ENCODE measurements at regions not wholly inside any gene's neighbourhood (a gene's known extent, or its start where the extent isn't known, plus 50 kb on each side); places are given as distances from the start of the nearest gene placed in this dataset.
"Not testable (repeated sequence)": the region's sequence is repeated elsewhere in the genome, so short reads cannot be mapped to it uniquely, and the experiment has no call there.

GRCh38 chr2:15758848-15759247 is 167.2 kb downstream of the DDX1 start:
- Histone ChIP-seq H3K27ac (no peak overlapping the region), H3K4me3 (no peak overlapping the region)
- no peak for TF ChIP-seq CTCF (IDR thresholded peaks at IDR 0.05)
- peak; percentile 17 for DNase-seq (ENCODE audit: low spot score)

- no peak for TF ChIP-seq CTCF (IDR thresholded peaks at IDR 0.05)
- Histone ChIP-seq H3K27ac (no peak overlapping the region), H3K4me3 (no peak overlapping the region)
- DNase-seq (ENCODE audit: low spot score) = no peak
Observed at GRCh38 chr2:15759385-15759784, 167.7 kb downstream of the DDX1 start.

- not testable (repeated sequence) for H3K4me3 ChIP-seq, H3K27ac ChIP-seq
- peak; percentile 16 for DNase-seq (ENCODE audit: low spot score)
Observed at GRCh38 chr2:15759791-15760190, 168.1 kb downstream of the DDX1 start.

GRCh38 chr2:15760232-15760910 is 168.7 kb downstream of the DDX1 start:
- no peak overlapping the region for H3K27ac ChIP-seq
- no peak for TF ChIP-seq CTCF (IDR thresholded peaks at IDR 0.05)
- no peak overlapping the region for H3K4me3 ChIP-seq
- peak; percentile 55 for DNase-seq (ENCODE audit: low spot score)

- no peak for TF ChIP-seq CTCF (IDR thresholded peaks at IDR 0.05)
- DNase-seq (ENCODE audit: low spot score) = peak; percentile 43
- Histone ChIP-seq H3K4me3 (no peak overlapping the region), H3K27ac (no peak overlapping the region)
Observed at GRCh38 chr2:15761056-15761455, 169.4 kb downstream of the DDX1 start.

GRCh38 chr2:15761910-15762309 is 170.2 kb downstream of the DDX1 start:
- peak; percentile 12 for DNase-seq (ENCODE audit: low spot score)
- H3K27ac ChIP-seq = no peak overlapping the region
- no peak overlapping the region for H3K4me3 ChIP-seq
- TF ChIP-seq CTCF (IDR thresholded peaks at IDR 0.05) = no peak

- Histone ChIP-seq H3K4me3 (no peak overlapping the region), H3K27ac (no peak overlapping the region)
- no peak for TF ChIP-seq CTCF (IDR thresholded peaks at IDR 0.05)
- peak; percentile 35 for DNase-seq (ENCODE audit: low spot score)
Observed at GRCh38 chr2:15762449-15762848, 170.8 kb downstream of the DDX1 start.
